MM.1S (cell line): ENCODE measurements at regions not wholly inside any gene's neighbourhood (a gene's known extent, or its start where the extent isn't known, plus 50 kb on each side); places are given as distances from the start of the nearest gene placed in this dataset.

ENCODE experiments used
- DNase-seq: peaks from one replicate; pipeline ENCODE4 v3.0.0-alpha.2; 2015
- H2AFZ ChIP-seq: fragments of 300-600 bp; sonication (generic); 2 replicates; pipeline ENCODE4 v1.6.0; 2016; ENCODE audit warnings: antibody characterized with exemption, low read length
- H3F3A ChIP-seq: fragments of 300-600 bp; sonication (generic); 2 replicates; pipeline ENCODE4 v1.6.1; 2016; ENCODE audit warnings: mild to moderate bottlenecking, antibody characterized with exemption, low read length, moderate library complexity, mixed read lengths; ENCODE audit not compliant: insufficient read depth
- H3K27ac ChIP-seq: fragments of 300-600 bp; sonication (generic); 2 replicates; pipeline ENCODE4 v1.5.1; 2016; ENCODE audit warnings: mild to moderate bottlenecking, low read length
- H3K27me3 ChIP-seq: fragments of 300-600 bp; sonication (generic); replicated peaks from 2 replicates; pipeline ENCODE4 v1.6.0; 2016; ENCODE audit warnings: low read length; ENCODE audit not compliant: insufficient read depth
- H3K36me3 ChIP-seq: fragments of 300-600 bp; sonication (generic); replicated peaks from 2 replicates; pipeline ENCODE4 v1.6.1; 2016; ENCODE audit warnings: mild to moderate bottlenecking, low read length, mixed read lengths; ENCODE audit not compliant: insufficient read depth
- H3K4me1 ChIP-seq: fragments of 300-600 bp; sonication (generic); 2 replicates; pipeline ENCODE4 v1.6.1; 2016; ENCODE audit warnings: low read length, mixed read lengths
- H3K4me2 ChIP-seq: fragments of 300-600 bp; sonication (generic); 2 replicates; pipeline ENCODE4 v1.6.0; 2016; ENCODE audit warnings: low read depth, low read length
- H3K4me3 ChIP-seq: fragments of 300-600 bp; sonication (generic); 2 replicates; pipeline ENCODE4 v1.5.1; 2016; ENCODE audit warnings: low read length, mixed read lengths
- H3K79me2 ChIP-seq: fragments of 300-600 bp; sonication (generic); 2 replicates; pipeline ENCODE4 v1.6.1; 2016; ENCODE audit warnings: mixed run types, low read length, mixed read lengths
- H3K9ac ChIP-seq: fragments of 300-600 bp; sonication (generic); 2 replicates; pipeline ENCODE4 v1.6.1; 2016; ENCODE audit warnings: low read length, mixed read lengths
- H3K9me2 ChIP-seq: fragments of 300-600 bp; sonication (generic); replicated peaks from 2 replicates; pipeline ENCODE4 v1.6.1; 2016; ENCODE audit warnings: mild to moderate bottlenecking, low read length, mixed read lengths; ENCODE audit not compliant: insufficient read depth
- H3K9me3 ChIP-seq: fragments of 300-600 bp; sonication (generic); replicated peaks from 2 replicates; pipeline ENCODE4 v1.6.1; 2016; ENCODE audit warnings: mild to moderate bottlenecking, low read length, mixed read lengths; ENCODE audit not compliant: insufficient read depth
- H4K20me1 ChIP-seq: fragments of 300-600 bp; sonication (generic); 2 replicates; pipeline ENCODE4 v1.6.1; 2016; ENCODE audit warnings: mild to moderate bottlenecking, low read length, moderate library complexity, mixed read lengths; ENCODE audit not compliant: insufficient read depth
- CTCF ChIP-seq: fragments of 300-600 bp; sonication (generic); IDR thresholded peaks from 2 replicates; pipeline ENCODE4 v1.5.1; 2016; ENCODE audit warnings: antibody characterized with exemption, low read length, mixed read lengths
- EZH2 ChIP-seq: fragments of 300-600 bp; sonication (generic); optimal IDR thresholded peaks from 2 replicates; pipeline ENCODE3; 2017; ENCODE audit warnings: low read depth, mild to moderate bottlenecking, antibody characterized with exemption, low read length, mixed read lengths
- EZH2phosphoT487 ChIP-seq: fragments of 300-600 bp; sonication (generic); IDR thresholded peaks from 2 replicates; pipeline ENCODE4 v1.6.1; 2018; ENCODE audit warnings: antibody characterized with exemption, low read length

- no peaks in the 10 kb centered on the region for H3F3A ChIP-seq
- H3K4me1 ChIP-seq: no peaks in the 10 kb centered on the region
- no peaks in the 10 kb centered on the region for H3K9me3 ChIP-seq
- no peaks in the 10 kb centered on the region for H3K79me2 ChIP-seq
- no peak overlapping the region for H3K27ac ChIP-seq
- no peaks in the 10 kb centered on the region for H3K36me3 ChIP-seq
- no peak overlapping the region for H3K9ac ChIP-seq
- H2AFZ ChIP-seq: no peak overlapping the region
- no peak for TF ChIP-seq EZH2phosphoT487
- no peak for TF ChIP-seq EZH2
- TF ChIP-seq CTCF: no peak
- H3K4me2 ChIP-seq: no peak overlapping the region
- H3K4me3 ChIP-seq: no peak overlapping the region
- no peak for DNase-seq
- no peaks in the 10 kb centered on the region for H3K9me2 ChIP-seq
- H4K20me1 ChIP-seq: no peaks in the 10 kb centered on the region
- no peaks in the 10 kb centered on the region for H3K27me3 ChIP-seq
These were observed 66.6 kb downstream of the FZD1 start for GRCh38 chr7:91330866-91331265.

GRCh38 chr7:91336106-91336505, 71.9 kb downstream of the FZD1 start:
- no peaks in the 10 kb centered on the region for H3K9me3 ChIP-seq
- H3K27me3 ChIP-seq: no peaks in the 10 kb centered on the region
- H3K27ac ChIP-seq: no peak overlapping the region
- H3K9me2 ChIP-seq: no peaks in the 10 kb centered on the region
- H3F3A ChIP-seq: no peaks in the 10 kb centered on the region
- no peaks in the 10 kb centered on the region for H3K79me2 ChIP-seq
- no peak overlapping the region for H3K9ac ChIP-seq
- H3K4me1 ChIP-seq: no peaks in the 10 kb centered on the region
- no peak overlapping the region for H2AFZ ChIP-seq
- H3K36me3 ChIP-seq: no peaks in the 10 kb centered on the region
- H4K20me1 ChIP-seq: no peaks in the 10 kb centered on the region
- TF ChIP-seq CTCF: no peak
- no peak for TF ChIP-seq EZH2
- TF ChIP-seq EZH2phosphoT487: no peak
- no peak for DNase-seq
- H3K4me2 ChIP-seq: no peak overlapping the region
- H3K4me3 ChIP-seq: no peak overlapping the region

GRCh38 chr7:91338226-91339020, 74.2 kb downstream of the FZD1 start:
- Histone ChIP-seq H3K27me3 (no peaks in the 10 kb centered on the region), H3K9me3 (no peaks in the 10 kb centered on the region), H3K79me2 (no peaks in the 10 kb centered on the region), H3K4me3 (no peak overlapping the region), H3K36me3 (no peaks in the 10 kb centered on the region), H2AFZ (no peak overlapping the region), H3K27ac (no peak overlapping the region), H3K9ac (no peak overlapping the region), H3F3A (no peaks in the 10 kb centered on the region), H3K4me2 (no peak overlapping the region), H4K20me1 (no peaks in the 10 kb centered on the region), H3K4me1 (no peaks in the 10 kb centered on the region), H3K9me2 (no peaks in the 10 kb centered on the region)
- DNase-seq: no peak
- TF ChIP-seq EZH2 (no peak), CTCF (no peak), EZH2phosphoT487 (no peak)
